ENCODE measurements at regions not wholly inside any gene's neighbourhood (a gene's known extent, or its start where the extent isn't known, plus 50 kb on each side); places are given as distances from the start of the nearest gene placed in this dataset.

DNA sequence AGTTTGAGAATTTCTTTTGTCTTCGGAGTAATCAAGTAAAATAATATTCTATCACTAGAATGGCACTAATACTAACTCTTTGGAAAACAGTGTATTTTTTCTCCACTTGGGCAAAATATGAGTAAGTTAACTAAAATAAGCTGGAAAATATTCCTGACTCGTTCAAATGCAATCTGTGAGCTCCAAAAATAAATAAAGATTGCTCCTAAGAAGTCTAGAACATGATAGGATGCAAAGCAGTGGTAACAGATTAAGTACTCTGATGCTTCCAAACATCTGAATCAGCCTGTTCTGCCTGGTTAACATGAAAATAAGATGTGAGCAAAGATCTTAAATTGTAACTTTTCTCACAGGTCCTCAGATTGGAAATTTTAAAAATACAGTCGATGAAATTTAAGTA, 285.1 kb upstream of the ID4 start:
- 0% methylated on average over 3 of the region's 3 CpGs for WGBS (ENCODE audit: insufficient coverage, low coverage, missing lambda C conversion rate)
- FAIRE-seq (no peak), DNase-seq (ENCODE audit: extremely low read depth in 1 of 4, low spot score in 3 of 4) (no peak), ATAC-seq (no peak)
- Histone ChIP-seq H3K36me3 (ENCODE audit: control insufficient read depth, insufficient read depth, low read length) (no peaks in the 10 kb centered on the region), H3K4me2 (ENCODE audit: insufficient read depth, low read length) (no peak overlapping the region), H3K4me1 (replicated peaks in 1 of 2; ENCODE audit: control insufficient read depth in 2 of 2, insufficient read depth in 2 of 2, low read length in 2 of 2) (no peaks in the 10 kb centered on the region), H3K79me2 (ENCODE audit: control insufficient read depth, insufficient read depth, low read length) (no peaks in the 10 kb centered on the region), H3K27ac (ENCODE audit: extremely low read depth, low read depth, low read length) (no peak overlapping the region), H3K27me3 (ENCODE audit: control insufficient read depth in 2 of 2, insufficient read depth in 2 of 2, low read length in 2 of 2) (no peaks in the 10 kb centered on the region), H3K9me3 (replicated peaks; ENCODE audit: control insufficient read depth, insufficient read depth, low read depth, low read length) (no peaks in the 10 kb centered on the region; the same call in 1 of the 2 replicates), H3K9me1 (ENCODE audit: control insufficient read depth, insufficient read depth, low read length) (no peaks in the 10 kb centered on the region), H2AFZ (ENCODE audit: low read depth, low read length) (no peak overlapping the region), H3K4me3 (no peak overlapping the region), H3K9ac (ENCODE audit: insufficient read depth in 1 of 2, low read depth in 2 of 2, low read length in 2 of 2) (no peak overlapping the region), H4K20me1 (replicated peaks; ENCODE audit: control insufficient read depth, insufficient read depth, low read length) (no peaks in the 10 kb centered on the region)
- intact Hi-C loops (cut with micrococcal nuclease): no loop called here
- TF ChIP-seq ZBTB1 (CRISPR knock-in tag; IDR thresholded peaks at IDR 0.05; ENCODE audit: borderline replicate concordance, low read depth) (no peak), PRMT5 (CRISPR knock-in tag; IDR thresholded peaks at IDR 0.05) (no peak), CCNT2 (IDR thresholded peaks at IDR 0.05; ENCODE audit: borderline replicate concordance, extremely low read depth, insufficient read length, low read depth, low read length) (no peak), PRPF4 (IDR thresholded peaks at IDR 0.05; ENCODE audit: insufficient read depth, low read depth, low read length, poor library complexity, severe bottlenecking) (no peak), SNRNP70 (optimal IDR thresholded peaks at IDR 0.05; ENCODE audit: low read depth, low read length) (no peak)
- ChIA-PET POLR2A (no interaction called here), CTCF (ENCODE audit: low intra/inter-chr PET ratio) (no interaction called here)
- no TSS peak for BruUV-seq (replicated peaks)
- in situ Hi-C loops (cut with MboI): no loop called here

DNA sequence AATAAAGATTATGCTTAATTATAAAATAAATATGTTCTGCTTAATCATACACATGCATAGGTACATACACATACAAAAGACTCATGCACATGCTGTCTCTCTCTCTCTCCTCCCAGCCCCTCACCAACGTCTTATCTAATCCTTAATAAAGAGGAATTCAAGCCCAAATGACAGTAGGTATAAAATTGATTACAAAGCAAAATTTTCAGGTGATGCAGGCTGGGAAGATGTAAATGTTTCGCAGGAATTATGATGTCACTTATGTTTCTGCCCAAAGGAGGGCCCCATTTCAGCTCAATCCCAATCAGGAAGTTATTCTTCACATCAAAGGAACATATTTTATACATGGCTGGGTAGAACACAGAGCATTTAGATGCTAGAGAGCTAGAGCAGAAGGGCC, 284.6 kb upstream of the ID4 start:
- H3K27ac ChIP-seq (ENCODE audit: extremely low read depth, low read depth, low read length): no peak overlapping the region
- no peaks in the 10 kb centered on the region for H4K20me1 ChIP-seq (replicated peaks; ENCODE audit: control insufficient read depth, insufficient read depth, low read length)
- H3K9ac ChIP-seq (ENCODE audit: insufficient read depth in 1 of 2, low read depth in 2 of 2, low read length in 2 of 2): no peak overlapping the region
- H3K4me3 ChIP-seq: no peak overlapping the region
- H3K4me2 ChIP-seq (ENCODE audit: insufficient read depth, low read length): no peak overlapping the region
- no peaks in the 10 kb centered on the region for H3K79me2 ChIP-seq (ENCODE audit: control insufficient read depth, insufficient read depth, low read length)
- POLR2A ChIA-PET: no interaction called here
- WGBS (ENCODE audit: insufficient coverage, low coverage, missing lambda C conversion rate): 0% methylated on average over 2 of the region's 2 CpGs
- no TSS peak for BruUV-seq (replicated peaks)
- CTCF ChIA-PET (ENCODE audit: low intra/inter-chr PET ratio): no interaction called here
- FAIRE-seq (no peak), DNase-seq (ENCODE audit: extremely low read depth in 1 of 4, low spot score in 3 of 4) (no peak), ATAC-seq (no peak)
- TF ChIP-seq ARNT (IDR thresholded peaks at IDR 0.05): no peak
- peak; percentile 17; the same call in 1 of the 2 replicates for TF ChIP-seq MAFK (IDR thresholded peaks at IDR 0.05; ENCODE audit: low read length)
- TF ChIP-seq, protein P1, sequence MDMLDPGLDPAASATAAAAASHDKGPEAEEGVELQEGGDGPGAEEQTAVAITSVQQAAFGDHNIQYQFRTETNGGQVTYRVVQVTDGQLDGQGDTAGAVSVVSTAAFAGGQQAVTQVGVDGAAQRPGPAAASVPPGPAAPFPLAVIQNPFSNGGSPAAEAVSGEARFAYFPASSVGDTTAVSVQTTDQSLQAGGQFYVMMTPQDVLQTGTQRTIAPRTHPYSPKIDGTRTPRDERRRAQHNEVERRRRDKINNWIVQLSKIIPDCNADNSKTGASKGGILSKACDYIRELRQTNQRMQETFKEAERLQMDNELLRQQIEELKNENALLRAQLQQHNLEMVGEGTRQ (CRISPR knock-in tag; IDR thresholded peaks at IDR 0.05): no peak
- no peak for TF ChIP-seq RFX1 (IDR thresholded peaks at IDR 0.05)
- TF ChIP-seq, protein P2, sequence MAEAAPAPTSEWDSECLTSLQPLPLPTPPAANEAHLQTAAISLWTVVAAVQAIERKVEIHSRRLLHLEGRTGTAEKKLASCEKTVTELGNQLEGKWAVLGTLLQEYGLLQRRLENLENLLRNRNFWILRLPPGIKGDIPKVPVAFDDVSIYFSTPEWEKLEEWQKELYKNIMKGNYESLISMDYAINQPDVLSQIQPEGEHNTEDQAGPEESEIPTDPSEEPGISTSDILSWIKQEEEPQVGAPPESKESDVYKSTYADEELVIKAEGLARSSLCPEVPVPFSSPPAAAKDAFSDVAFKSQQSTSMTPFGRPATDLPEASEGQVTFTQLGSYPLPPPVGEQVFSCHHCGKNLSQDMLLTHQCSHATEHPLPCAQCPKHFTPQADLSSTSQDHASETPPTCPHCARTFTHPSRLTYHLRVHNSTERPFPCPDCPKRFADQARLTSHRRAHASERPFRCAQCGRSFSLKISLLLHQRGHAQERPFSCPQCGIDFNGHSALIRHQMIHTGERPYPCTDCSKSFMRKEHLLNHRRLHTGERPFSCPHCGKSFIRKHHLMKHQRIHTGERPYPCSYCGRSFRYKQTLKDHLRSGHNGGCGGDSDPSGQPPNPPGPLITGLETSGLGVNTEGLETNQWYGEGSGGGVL (CRISPR knock-in tag; IDR thresholded peaks at IDR 0.05): no peak
- TF ChIP-seq HMGN3 (IDR thresholded peaks at IDR 0.05; ENCODE audit: borderline replicate concordance, extremely low read depth, insufficient read length, low read depth, low read length): no peak
- TF ChIP-seq, protein P3, sequence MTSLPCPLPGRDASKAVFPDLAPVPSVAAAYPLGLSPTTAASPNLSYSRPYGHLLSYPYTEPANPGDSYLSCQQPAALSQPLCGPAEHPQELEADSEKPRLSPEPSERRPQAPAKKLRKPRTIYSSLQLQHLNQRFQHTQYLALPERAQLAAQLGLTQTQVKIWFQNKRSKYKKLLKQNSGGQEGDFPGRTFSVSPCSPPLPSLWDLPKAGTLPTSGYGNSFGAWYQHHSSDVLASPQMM (CRISPR knock-in tag; IDR thresholded peaks at IDR 0.05): no peak
- 0 out of 2 replicates have a peak, but pooled peaks have one; percentile 14 for TF ChIP-seq MAFF (IDR thresholded peaks at IDR 0.05; ENCODE audit: low read length)
- peak; percentile 46; the same call in 1 of the 2 replicates for TF ChIP-seq ZNF316 (IDR thresholded peaks at IDR 0.05)
- no peaks in the 10 kb centered on the region for H3K27me3 ChIP-seq (ENCODE audit: control insufficient read depth in 2 of 2, insufficient read depth in 2 of 2, low read length in 2 of 2)
- no peak overlapping the region for H2AFZ ChIP-seq (ENCODE audit: low read depth, low read length)
- intact Hi-C loops (cut with micrococcal nuclease): no loop called here
- no peaks in the 10 kb centered on the region for H3K9me1 ChIP-seq (ENCODE audit: control insufficient read depth, insufficient read depth, low read length)
- no peaks in the 10 kb centered on the region; the same call in 1 of the 2 replicates for H3K9me3 ChIP-seq (replicated peaks; ENCODE audit: control insufficient read depth, insufficient read depth, low read depth, low read length)
- no peaks in the 10 kb centered on the region for H3K36me3 ChIP-seq (ENCODE audit: control insufficient read depth, insufficient read depth, low read length)
- no peaks in the 10 kb centered on the region for H3K4me1 ChIP-seq (replicated peaks in 1 of 2; ENCODE audit: control insufficient read depth in 2 of 2, insufficient read depth in 2 of 2, low read length in 2 of 2)
- in situ Hi-C loops (cut with MboI): no loop called here
